Smooth muscle cell (in vitro differentiated cells): ENCODE measurements at regions not wholly inside any gene's neighbourhood (a gene's known extent, or its start where the extent isn't known, plus 50 kb on each side); places are given as distances from the start of the nearest gene placed in this dataset.
"Not testable (repeated sequence)": the region's sequence is repeated elsewhere in the genome, so short reads cannot be mapped to it uniquely, and the experiment has no call there.

Experiments
- DNase-seq: peaks from one replicate; lab custom pipeline; 2025; ENCODE audit not compliant: unreplicated experiment; lab: John Stamatoyannopoulos, UW
- H2AFZ ChIP-seq: fragments of 200-600 bp; sonication (generic); 2 replicates; pipeline ENCODE4 v1.6.0; 2016; ENCODE audit warnings: antibody characterized with exemption, low read depth, mild to moderate bottlenecking
- H3F3A ChIP-seq: fragments of 200-600 bp; sonication (generic); 2 replicates; pipeline ENCODE4 v1.6.0; 2017; ENCODE audit warnings: antibody characterized with exemption, low read depth
- H3K27ac ChIP-seq: fragments of 200-600 bp; sonication (generic); 2 replicates; pipeline ENCODE4 v1.5.1; 2016; ENCODE audit warnings: low read depth, mild to moderate bottlenecking
- H3K27me3 ChIP-seq: fragments of 200-600 bp; sonication (generic); 2 replicates; pipeline ENCODE4 v1.6.1; 2016; ENCODE audit warnings: low read depth, mild to moderate bottlenecking
- H3K36me3 ChIP-seq: fragments of 200-600 bp; sonication (generic); 2 replicates; pipeline ENCODE4 v1.5.1; 2016; ENCODE audit warnings: low read depth
- H3K4me1 ChIP-seq: fragments of 200-600 bp; sonication (generic); 2 replicates; pipeline ENCODE4 v1.5.1; 2016; ENCODE audit warnings: low read depth
- H3K4me2 ChIP-seq: fragments of 200-600 bp; sonication (generic); 2 replicates; pipeline ENCODE4 v1.6.0; 2016; ENCODE audit warnings: mild to moderate bottlenecking
- H3K4me3 ChIP-seq: fragments of 200-600 bp; sonication (generic); 2 replicates; pipeline ENCODE4 v1.5.1; 2016; ENCODE audit warnings: mild to moderate bottlenecking
- H3K79me2 ChIP-seq: fragments of 200-600 bp; sonication (generic); 2 replicates; pipeline ENCODE4 v1.6.0; 2016; ENCODE audit warnings: low read depth, mild to moderate bottlenecking
- H3K9ac ChIP-seq: fragments of 200-600 bp; sonication (generic); 2 replicates; pipeline ENCODE4 v1.6.0; 2016; ENCODE audit warnings: low read depth
- H3K9me3 ChIP-seq: fragments of 200-600 bp; sonication (generic); replicated peaks from 2 replicates; pipeline ENCODE4 v1.5.1; 2016; ENCODE audit warnings: low read depth
- H4K20me1 ChIP-seq: fragments of 200-600 bp; sonication (generic); 2 replicates; pipeline ENCODE4 v1.6.0; 2016; ENCODE audit warnings: low read depth
- WGBS: methylation state at CpG from one replicate; pipeline ENCODE4 v1.1.7; 2016; ENCODE audit warnings: low lambda C conversion rate; 5-methylcytosine and 5-hydroxymethylcytosine counted together
- TF ChIP-seq, protein P1 (sequence below): fragments of 200-600 bp; sonication (generic); IDR thresholded peaks from 2 replicates; pipeline ENCODE4 v1.5.1; 2017; ENCODE audit warnings: borderline replicate concordance, mild to moderate bottlenecking, antibody characterized with exemption; ENCODE audit not compliant: insufficient read depth, poor library complexity, severe bottlenecking

DNA sequence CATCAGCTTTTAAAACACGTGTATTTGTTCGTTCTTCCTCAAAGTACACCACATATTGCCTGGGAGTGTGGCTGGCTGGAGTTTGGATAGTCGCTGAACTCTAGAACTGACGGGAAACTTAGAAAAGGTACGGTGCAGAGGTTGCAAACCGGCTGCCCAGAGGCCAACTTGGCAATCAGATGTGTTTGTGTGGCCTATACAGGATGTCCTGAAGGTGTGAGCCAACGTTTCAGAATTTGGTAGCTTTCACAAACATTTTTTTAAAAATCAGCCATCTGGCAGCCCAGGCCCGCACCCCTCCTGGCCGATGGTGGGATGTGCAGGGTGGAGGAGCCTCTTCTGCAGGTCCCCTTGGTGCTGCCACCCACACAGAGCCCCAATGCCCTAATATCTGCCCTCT, 73.6 kb upstream of the SLC25A33 start:
- Histone ChIP-seq H2AFZ (no peak overlapping the region), H3K4me3 (no peak overlapping the region), H3K4me1 (no peaks in the 10 kb centered on the region), H3K27ac (no peak overlapping the region), H3F3A (no peaks in the 10 kb centered on the region), H3K4me2 (no peak overlapping the region), H3K79me2 (no peaks in the 10 kb centered on the region), H3K9me3 (no peaks in the 10 kb centered on the region), H4K20me1 (no peaks in the 10 kb centered on the region), H3K27me3 (no peaks in the 10 kb centered on the region), H3K9ac (no peak overlapping the region), H3K36me3 (no peaks in the 10 kb centered on the region)
- DNase-seq, result no peak
- TF ChIP-seq, protein P1, sequence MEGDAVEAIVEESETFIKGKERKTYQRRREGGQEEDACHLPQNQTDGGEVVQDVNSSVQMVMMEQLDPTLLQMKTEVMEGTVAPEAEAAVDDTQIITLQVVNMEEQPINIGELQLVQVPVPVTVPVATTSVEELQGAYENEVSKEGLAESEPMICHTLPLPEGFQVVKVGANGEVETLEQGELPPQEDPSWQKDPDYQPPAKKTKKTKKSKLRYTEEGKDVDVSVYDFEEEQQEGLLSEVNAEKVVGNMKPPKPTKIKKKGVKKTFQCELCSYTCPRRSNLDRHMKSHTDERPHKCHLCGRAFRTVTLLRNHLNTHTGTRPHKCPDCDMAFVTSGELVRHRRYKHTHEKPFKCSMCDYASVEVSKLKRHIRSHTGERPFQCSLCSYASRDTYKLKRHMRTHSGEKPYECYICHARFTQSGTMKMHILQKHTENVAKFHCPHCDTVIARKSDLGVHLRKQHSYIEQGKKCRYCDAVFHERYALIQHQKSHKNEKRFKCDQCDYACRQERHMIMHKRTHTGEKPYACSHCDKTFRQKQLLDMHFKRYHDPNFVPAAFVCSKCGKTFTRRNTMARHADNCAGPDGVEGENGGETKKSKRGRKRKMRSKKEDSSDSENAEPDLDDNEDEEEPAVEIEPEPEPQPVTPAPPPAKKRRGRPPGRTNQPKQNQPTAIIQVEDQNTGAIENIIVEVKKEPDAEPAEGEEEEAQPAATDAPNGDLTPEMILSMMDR, result no peak
- 95% methylated on average over 9 of the region's 9 CpGs for WGBS

DNA sequence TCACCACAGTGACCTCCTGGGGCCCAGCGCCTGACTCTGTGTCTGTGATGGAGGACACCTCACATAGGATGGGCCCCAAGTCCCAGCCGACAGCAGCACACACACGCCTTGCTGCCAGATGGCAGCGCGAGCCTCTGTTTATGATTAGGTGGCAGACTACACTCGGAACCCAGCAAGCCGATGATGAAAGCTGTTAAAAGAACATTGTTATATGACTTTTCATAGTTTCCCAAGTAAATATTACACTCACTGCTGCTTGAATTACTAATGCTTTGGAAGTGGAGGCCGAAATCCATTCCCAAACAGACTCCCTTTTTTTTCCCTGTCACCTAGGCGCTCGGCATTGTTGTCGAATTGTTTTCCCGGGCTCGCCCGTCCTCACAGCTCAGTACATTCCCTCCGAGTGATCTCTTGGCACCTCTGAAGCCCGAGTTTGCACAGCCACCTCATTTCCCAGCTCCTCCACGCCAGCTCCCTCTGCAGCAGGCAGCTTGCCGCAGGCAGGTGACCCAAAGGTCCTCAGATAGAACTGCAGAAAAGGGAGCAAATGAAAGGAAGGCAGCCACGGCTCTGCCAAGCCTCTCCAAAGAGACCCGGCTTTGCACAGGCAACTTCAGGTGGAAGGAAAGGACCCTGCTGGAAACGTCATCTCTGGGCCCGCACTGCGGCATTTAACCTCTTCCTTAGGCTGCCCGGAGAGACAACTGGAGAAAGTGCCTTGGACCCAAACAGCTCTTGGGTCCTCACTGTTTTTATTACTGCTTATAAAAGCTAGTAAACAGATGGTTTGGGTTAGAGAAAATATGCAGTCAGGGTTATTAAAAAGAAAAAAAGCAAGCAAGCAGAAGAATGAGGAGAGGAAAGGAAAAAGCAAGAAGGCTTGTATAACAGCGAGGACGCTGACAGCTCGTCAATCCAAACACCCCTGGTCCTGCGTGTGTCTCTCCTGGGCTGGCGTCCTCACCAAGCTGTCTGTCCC, 72.2 kb upstream of the SLC25A33 start:
- no peak overlapping the region for H2AFZ ChIP-seq
- no peak overlapping the region for H3K4me2 ChIP-seq
- no peaks in the 10 kb centered on the region for H3K27me3 ChIP-seq
- H3K79me2 ChIP-seq, result no peaks in the 10 kb centered on the region
- TF ChIP-seq, protein P1, result no peak
- 88% methylated on average over 29 of the region's 29 CpGs for WGBS
- no peaks in the 10 kb centered on the region for H3K36me3 ChIP-seq
- no peaks in the 10 kb centered on the region for H3K4me1 ChIP-seq
- H3K9me3 ChIP-seq, result no peaks in the 10 kb centered on the region
- no peak overlapping the region for H3K27ac ChIP-seq
- H3K4me3 ChIP-seq, result no peak overlapping the region
- no peaks in the 10 kb centered on the region for H3F3A ChIP-seq
- H4K20me1 ChIP-seq, result no peaks in the 10 kb centered on the region
- no peak for DNase-seq
- H3K9ac ChIP-seq, result no peak overlapping the region

DNA sequence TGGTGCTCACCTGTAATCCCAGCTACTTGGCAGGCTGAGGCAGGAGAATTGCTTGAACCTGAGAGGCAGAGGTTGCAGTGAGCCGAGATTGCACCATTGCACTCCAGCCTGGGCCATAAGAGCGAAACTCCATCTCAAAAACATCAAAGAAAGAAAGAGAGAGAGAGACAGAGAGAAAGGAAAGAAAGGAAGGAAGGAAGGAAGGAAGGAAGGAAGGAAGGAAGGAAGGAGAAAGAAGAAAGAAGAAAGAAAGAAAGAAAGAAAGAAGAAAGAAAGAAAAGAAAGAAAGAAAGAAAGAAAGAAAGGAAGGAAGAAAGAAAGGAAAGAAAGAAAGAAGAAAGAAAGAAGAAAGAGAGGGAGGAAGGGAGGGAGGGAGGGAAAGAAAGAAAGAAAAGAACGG, 69.4 kb upstream of the SLC25A33 start:
- not testable (repeated sequence) for H3K4me3 ChIP-seq

DNA sequence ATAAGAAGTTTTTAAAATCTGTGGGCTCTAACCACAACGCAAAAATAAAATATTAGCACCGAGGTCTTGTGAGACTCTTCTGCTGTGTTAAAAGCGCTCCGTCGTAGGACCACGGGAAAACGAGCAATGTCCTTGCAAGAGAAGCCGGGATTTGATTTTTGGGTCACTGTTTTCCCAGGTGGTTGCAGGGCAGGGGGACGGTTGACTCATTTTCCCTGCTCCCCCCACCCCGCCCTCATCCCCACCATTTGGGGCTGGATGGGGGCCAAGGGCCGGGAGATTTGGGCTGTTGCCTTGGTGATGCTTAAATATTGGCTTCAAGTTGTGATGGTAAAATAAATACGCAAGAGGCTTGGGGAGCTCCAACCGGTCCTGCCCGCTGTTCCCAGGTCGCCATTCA, 67.6 kb upstream of the SLC25A33 start:
- H3K9me3 ChIP-seq, result no peaks in the 10 kb centered on the region
- no peaks in the 10 kb centered on the region for H3K4me1 ChIP-seq
- H2AFZ ChIP-seq, result no peak overlapping the region
- H3K79me2 ChIP-seq, result no peaks in the 10 kb centered on the region
- H4K20me1 ChIP-seq, result no peaks in the 10 kb centered on the region
- H3K4me2 ChIP-seq, result no peak overlapping the region
- H3K27ac ChIP-seq, result no peak overlapping the region
- no peaks in the 10 kb centered on the region for H3K27me3 ChIP-seq
- H3K4me3 ChIP-seq, result no peak overlapping the region
- H3K9ac ChIP-seq, result no peak overlapping the region
- DNase-seq, result no peak
- WGBS, result 92% methylated on average over 15 of the region's 15 CpGs
- H3F3A ChIP-seq, result no peaks in the 10 kb centered on the region
- TF ChIP-seq, protein P1, result no peak
- no peaks in the 10 kb centered on the region for H3K36me3 ChIP-seq

More for the DNA sequence above, 69.4 kb upstream of the SLC25A33 start:
- 89% methylated on average over 3 of the region's 3 CpGs for WGBS
- H3K9me3 ChIP-seq, H3K27ac ChIP-seq, H3K27me3 ChIP-seq, H3K9ac ChIP-seq, DNase-seq, H3F3A ChIP-seq, H3K79me2 ChIP-seq, H2AFZ ChIP-seq, H4K20me1 ChIP-seq, H3K4me1 ChIP-seq, H3K4me2 ChIP-seq, H3K36me3 ChIP-seq: not testable (repeated sequence)
